Cerebellar nuclear complex (tissue), 1 donor: ENCODE measurements at regions not wholly inside any gene's neighbourhood (a gene's known extent, or its start where the extent isn't known, plus 50 kb on each side); places are given as distances from the start of the nearest gene placed in this dataset.
"Not testable (repeated sequence)": the region's sequence is repeated elsewhere in the genome, so short reads cannot be mapped to it uniquely, and the experiment has no call there.

Experiments
- DNase-seq, 2 experiments: peaks; one replicate each; lab custom pipeline; 2025; lab: John Stamatoyannopoulos, UW

- no peak for DNase-seq
Measured at GRCh38 chr1:194709439-194709838, 1523.0 kb upstream of the B3GALT2 start.

- DNase-seq = no peak
Measured at GRCh38 chr1:194707074-194707473, 1520.7 kb upstream of the B3GALT2 start.

GRCh38 chr1:194705123-194705854, 1518.9 kb upstream of the B3GALT2 start:
- DNase-seq = no peak

GRCh38 chr1:194698908-194699318, 1512.5 kb upstream of the B3GALT2 start:
- DNase-seq = no peak

- no peak for DNase-seq
Measured at GRCh38 chr1:194693244-194693643, 1506.8 kb upstream of the B3GALT2 start.

GRCh38 chr1:194684636-194685035, 1498.2 kb upstream of the B3GALT2 start:
- DNase-seq = no peak

GRCh38 chr1:194658090-194658439, 1471.7 kb upstream of the B3GALT2 start:
- DNase-seq = no peak

- DNase-seq = no peak
Measured at GRCh38 chr1:194654956-194655355, 1468.5 kb upstream of the B3GALT2 start.

- no peak for DNase-seq
Measured at GRCh38 chr1:194653385-194653784, 1467.0 kb upstream of the B3GALT2 start.

- no peak for DNase-seq
Measured at GRCh38 chr1:194647118-194647517, 1460.7 kb upstream of the B3GALT2 start.

- no peak for DNase-seq
Measured at GRCh38 chr1:194644528-194644927, 1458.1 kb upstream of the B3GALT2 start.

- no peak for DNase-seq
Measured at GRCh38 chr1:194640322-194640721, 1453.9 kb upstream of the B3GALT2 start.

- DNase-seq = no peak
Measured at GRCh38 chr1:194629011-194629410, 1442.6 kb upstream of the B3GALT2 start.

- DNase-seq = no peak
Measured at GRCh38 chr1:194624833-194625232, 1438.4 kb upstream of the B3GALT2 start.

GRCh38 chr1:194618101-194618500, 1431.7 kb upstream of the B3GALT2 start:
- no peak for DNase-seq

GRCh38 chr1:194617272-194617671, 1430.9 kb upstream of the B3GALT2 start:
- DNase-seq = not testable (repeated sequence)

GRCh38 chr1:194616835-194617234, 1430.4 kb upstream of the B3GALT2 start:
- no peak for DNase-seq

- no peak for DNase-seq
Measured at GRCh38 chr1:194602184-194602583, 1415.8 kb upstream of the B3GALT2 start.

GRCh38 chr1:194600716-194601115, 1414.3 kb upstream of the B3GALT2 start:
- DNase-seq = no peak

- no peak for DNase-seq
Measured at GRCh38 chr1:194598098-194598497, 1411.7 kb upstream of the B3GALT2 start.

- DNase-seq = no peak
Measured at GRCh38 chr1:194586302-194586701, 1399.9 kb upstream of the B3GALT2 start.

- no peak for DNase-seq
Measured at GRCh38 chr1:194584052-194584451, 1397.6 kb upstream of the B3GALT2 start.

- no peak for DNase-seq
Measured at GRCh38 chr1:194570476-194570875, 1384.1 kb upstream of the B3GALT2 start.

GRCh38 chr1:194568610-194569009, 1382.2 kb upstream of the B3GALT2 start:
- DNase-seq = no peak
